ENCODE measurements at regions not wholly inside any gene's neighbourhood (a gene's known extent, or its start where the extent isn't known, plus 50 kb on each side); places are given as distances from the start of the nearest gene placed in this dataset.
"Not testable (repeated sequence)": the region's sequence is repeated elsewhere in the genome, so short reads cannot be mapped to it uniquely, and the experiment has no call there.

- DNase-seq (ENCODE audit: low spot score), result no peak
These were observed 79.2 kb upstream of the CEP126 start for GRCh38 chr11:101835506-101836063.

GRCh38 chr11:101830475-101830874, 84.3 kb upstream of the CEP126 start:
- DNase-seq (ENCODE audit: low spot score), result not testable (repeated sequence)

DNA sequence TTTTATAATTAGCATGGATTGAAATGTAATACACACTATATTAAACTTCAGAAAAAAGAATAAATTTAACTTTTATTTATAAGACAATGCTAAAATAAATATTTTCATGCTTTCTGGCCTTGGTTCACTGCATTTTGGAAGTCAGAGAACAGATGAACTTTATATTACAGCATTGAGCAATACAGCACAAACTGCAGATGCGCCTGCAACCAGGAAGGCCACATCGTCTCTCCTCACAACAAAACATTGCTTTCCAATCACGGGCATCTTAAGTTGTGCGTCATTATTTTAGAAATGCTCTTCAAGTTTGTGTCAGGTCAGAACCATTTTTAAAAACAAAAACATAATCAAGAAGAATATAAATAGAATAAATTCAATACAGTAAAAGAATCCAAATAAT, 89.3 kb upstream of the CEP126 start:
- no peak for DNase-seq (ENCODE audit: low spot score)

DNA sequence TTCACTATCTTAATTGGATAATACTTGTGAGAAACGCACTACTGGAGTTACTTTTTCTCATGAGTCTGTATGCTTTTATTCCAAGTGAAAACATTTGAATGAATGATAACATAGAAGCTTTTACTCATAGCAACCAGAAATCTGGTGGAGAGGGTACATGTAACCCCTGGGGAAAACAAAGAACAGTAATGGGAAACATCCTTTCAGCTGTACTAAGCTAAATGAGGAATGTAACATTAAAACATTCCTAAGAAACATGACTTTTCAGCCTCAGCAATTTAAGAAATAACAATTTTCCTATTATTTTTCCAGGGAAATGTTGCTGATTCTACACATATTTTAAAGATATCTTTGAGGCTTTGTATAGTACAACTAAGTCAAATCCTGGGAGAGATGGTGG, 97.2 kb upstream of the CEP126 start:
- no peak for DNase-seq (ENCODE audit: low spot score)

DNA sequence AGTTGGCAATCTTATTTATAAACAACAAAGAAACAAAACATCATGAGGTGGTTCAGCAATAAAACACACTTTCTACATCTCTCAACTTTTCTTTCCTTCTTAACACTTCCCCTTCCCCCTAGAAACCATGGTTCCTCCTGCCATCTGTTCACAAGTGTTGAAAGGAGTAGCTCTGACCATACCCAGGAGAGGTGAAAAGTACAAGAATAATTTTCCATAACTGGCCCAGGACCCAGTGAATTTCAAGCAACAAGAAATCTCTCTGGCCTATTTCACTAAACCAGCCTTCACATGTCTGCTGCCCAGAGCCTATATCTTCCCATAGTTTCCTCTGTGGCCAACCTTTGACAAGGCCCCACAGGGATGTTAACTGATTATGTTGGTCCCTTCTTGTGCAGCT, 98.2 kb upstream of the CEP126 start:
- no peak for DNase-seq (ENCODE audit: low spot score)

DNA sequence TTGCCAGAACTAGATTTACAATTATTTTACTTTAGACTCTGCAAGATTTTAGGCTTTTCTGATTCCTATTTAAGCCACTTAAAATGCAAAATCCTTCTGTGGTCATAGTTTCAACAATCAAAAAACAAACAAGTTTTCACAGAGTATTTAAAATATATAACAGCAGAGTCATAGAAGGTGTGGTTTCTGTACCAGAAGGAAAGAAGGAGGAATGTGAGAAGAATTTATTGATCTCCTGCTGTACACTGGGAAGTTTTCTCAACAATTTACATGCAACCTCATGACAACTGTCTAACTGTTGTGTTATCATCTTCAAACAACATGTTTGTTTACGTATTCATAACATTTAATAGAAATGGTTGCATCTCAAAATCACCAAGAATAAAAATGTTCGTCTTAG, 102.3 kb upstream of the CEP126 start:
- DNase-seq (ENCODE audit: low spot score), result no peak

DNA sequence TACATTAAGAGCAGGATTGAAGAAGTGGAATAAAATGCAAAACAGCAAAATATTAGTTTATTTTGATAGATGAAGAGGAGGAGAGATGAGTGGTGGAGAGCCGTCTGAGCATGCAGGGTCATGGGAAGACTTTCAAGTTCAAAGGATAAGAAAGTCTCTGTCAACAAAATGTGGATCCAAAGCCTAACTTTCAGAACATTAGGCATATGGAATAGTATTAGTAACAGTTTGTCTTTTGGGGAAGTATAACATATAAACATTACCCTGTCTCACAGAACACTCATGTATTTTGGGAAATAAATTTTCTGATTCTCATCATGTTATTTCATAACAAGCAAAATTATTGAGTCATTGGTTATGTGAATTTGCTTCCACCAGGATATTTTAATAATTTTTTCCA, 104.3 kb upstream of the CEP126 start:
- no peak for DNase-seq (ENCODE audit: low spot score)

- DNase-seq (ENCODE audit: low spot score), result no peak
These were observed 107.3 kb upstream of the CEP126 start for GRCh38 chr11:101807531-101807930.

- DNase-seq (ENCODE audit: low spot score), result no peak
These were observed 111.2 kb upstream of the CEP126 start for GRCh38 chr11:101803651-101804050.

- DNase-seq (ENCODE audit: low spot score), result no peak
These were observed 117.5 kb upstream of the CEP126 start for GRCh38 chr11:101797335-101797734.

- no peak for DNase-seq (ENCODE audit: low spot score)
These were observed 122.0 kb upstream of the CEP126 start for GRCh38 chr11:101792814-101793213.

GRCh38 chr11:101786916-101787315, 127.9 kb upstream of the CEP126 start:
- DNase-seq (ENCODE audit: low spot score), result no peak

GRCh38 chr11:101786421-101786820, 128.4 kb upstream of the CEP126 start:
- DNase-seq (ENCODE audit: low spot score), result no peak

- DNase-seq (ENCODE audit: low spot score), result not testable (repeated sequence)
These were observed 135.6 kb upstream of the CEP126 start for GRCh38 chr11:101779167-101779566.

- no peak for DNase-seq (ENCODE audit: low spot score)
These were observed 137.3 kb upstream of the CEP126 start for GRCh38 chr11:101777476-101777875.

GRCh38 chr11:101775033-101775432, 139.8 kb upstream of the CEP126 start:
- DNase-seq (ENCODE audit: low spot score), result no peak

GRCh38 chr11:101770648-101771047, 144.2 kb upstream of the CEP126 start:
- DNase-seq (ENCODE audit: low spot score), result no peak

- no peak for DNase-seq (ENCODE audit: low spot score)
These were observed 148.9 kb upstream of the CEP126 start for GRCh38 chr11:101765932-101766331.

- DNase-seq (ENCODE audit: low spot score), result no peak
These were observed 154.9 kb upstream of the CEP126 start for GRCh38 chr11:101759771-101760450.

DNA sequence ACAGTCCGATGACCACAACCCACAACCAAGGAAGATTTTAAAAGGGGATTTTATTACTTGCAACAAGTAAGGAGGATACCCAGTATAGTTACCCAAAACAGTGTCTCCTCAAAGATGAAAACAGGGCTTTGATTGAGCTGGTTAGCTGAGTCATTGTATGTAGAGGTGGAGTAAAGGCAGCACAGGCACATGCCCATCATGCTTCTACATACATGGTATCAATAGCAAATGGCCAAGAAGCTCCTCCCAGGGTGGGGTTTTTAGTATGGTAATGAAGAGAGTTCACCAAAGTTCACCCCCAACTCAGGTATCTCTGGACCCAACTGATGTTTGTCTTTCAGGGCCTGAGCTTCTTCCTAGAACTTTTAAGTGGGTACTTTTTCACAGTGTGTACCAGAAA, 157.1 kb upstream of the CEP126 start:
- no peak for DNase-seq (ENCODE audit: low spot score)

- no peak for DNase-seq (ENCODE audit: low spot score)
These were observed 165.0 kb upstream of the TRPC6 start for GRCh38 chr11:101748572-101749344.

GRCh38 chr11:101745756-101746155, 161.9 kb upstream of the TRPC6 start:
- no peak for DNase-seq (ENCODE audit: low spot score)

DNA sequence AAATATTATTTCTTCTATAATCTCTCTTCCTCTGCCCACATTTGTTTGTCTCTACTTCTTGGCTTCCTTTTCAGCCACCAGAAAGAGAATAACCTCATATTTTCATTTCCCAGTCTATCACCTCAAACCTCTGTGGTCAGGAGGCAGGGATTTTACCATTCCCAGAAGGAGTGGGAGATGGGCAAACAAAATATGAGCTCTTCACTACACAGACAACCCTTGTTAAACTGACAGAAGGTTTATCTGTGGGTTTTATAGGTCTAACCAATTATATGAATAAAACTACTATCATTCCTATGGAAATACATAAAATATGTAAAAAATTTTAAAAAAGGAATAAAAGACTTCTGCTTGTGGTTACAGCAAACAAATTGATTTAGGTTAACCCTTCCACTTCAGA, 160.0 kb upstream of the TRPC6 start:
- no peak for DNase-seq (ENCODE audit: low spot score)

Measured in Ammon's horn (tissue), 1 donor.